HEK293 (cell line): ENCODE measurements at regions not wholly inside any gene's neighbourhood (a gene's known extent, or its start where the extent isn't known, plus 50 kb on each side); places are given as distances from the start of the nearest gene placed in this dataset.

ENCODE experiments used
- CTCF ChIA-PET: fragments of 350-600 bp; formaldehyde crosslinking; extraction: SDS; loops from one replicate; lab custom pipeline; 2021; ENCODE audit warnings: antibody characterized with exemption; lab: Yijun Ruan, JAX
- POLR2A ChIA-PET: fragments of 300-600 bp; formaldehyde crosslinking; extraction: SDS; loops from one replicate; lab custom pipeline; 2020; ENCODE audit warnings: antibody characterized with exemption, inconsistent platforms; lab: Yijun Ruan, JAX
- H3K27ac ChIP-seq: fragments of 200-500 bp; sonication (Bioruptor generic); 2 replicates; pipeline ENCODE4 v1.5.1; 2014; ENCODE audit warnings: low read depth, low read length, control low read depth, inconsistent platforms; ENCODE audit errors: extremely low read depth
- H3K36me3 ChIP-seq, 2 experiments: fragments of 200-500 bp in 1 of 2; sonication (Bioruptor generic) in 1 of 2; 1 replicate in 1 of 2; 2 replicates in 1 of 2; pipeline ENCODE4 v1.5.1; 2014 to 2017; ENCODE audit warnings: inconsistent platforms in 2 of 2, low read length in 2 of 2; ENCODE audit not compliant: control insufficient read depth in 2 of 2, insufficient read depth in 1 of 2
- H3K4me1 ChIP-seq: fragments of 200-500 bp; sonication (Bioruptor generic); 2 replicates; pipeline ENCODE4 v1.5.1; 2014; ENCODE audit warnings: mild to moderate bottlenecking, low read length, inconsistent platforms; ENCODE audit not compliant: control insufficient read depth, insufficient read depth
- H3K4me3 ChIP-seq: 2 replicates; pipeline ENCODE4 v1.5.1; 2011; ENCODE audit warnings: low read depth, mild to moderate bottlenecking, control low read depth, low read length, moderate library complexity
- H3K9me3 ChIP-seq: fragments of 200-500 bp; sonication (Bioruptor generic); 2 replicates; pipeline ENCODE4 v1.5.1; 2014; ENCODE audit warnings: low read depth, low read length, inconsistent platforms; ENCODE audit not compliant: control insufficient read depth, insufficient read depth
- PRDM1 ChIP-seq: fragments of 450-650 bp; formaldehyde crosslinking; IDR thresholded peaks from 2 replicates; pipeline ENCODE4; 2016; ENCODE audit warnings: missing biosample characterization, missing genetic modification characterization
- SETDB1 ChIP-seq: IDR thresholded peaks from one replicate; pipeline ENCODE4 v1.6.1; 2017; ENCODE audit warnings: mild to moderate bottlenecking, low read length, moderate library complexity, mixed read lengths; ENCODE audit not compliant: insufficient read length
- SP2 ChIP-seq: fragments of 450-650 bp; formaldehyde crosslinking; IDR thresholded peaks from 2 replicates; pipeline ENCODE4 v1.5.1; 2016; ENCODE audit warnings: missing biosample characterization, missing genetic modification characterization
- TRIM28 ChIP-seq: IDR thresholded peaks from 2 replicates; pipeline ENCODE4 v1.6.1; 2011; ENCODE audit warnings: low read length, control low read depth, borderline replicate concordance
- ZBTB1 ChIP-seq: fragments of 450-650 bp; formaldehyde crosslinking; IDR thresholded peaks from 2 replicates; pipeline ENCODE4 v1.5.1; 2016; ENCODE audit warnings: missing biosample characterization, missing genetic modification characterization
- ZFP37 ChIP-seq: fragments of 450-650 bp; formaldehyde crosslinking; IDR thresholded peaks from 2 replicates; pipeline ENCODE4 v1.5.1; 2016; ENCODE audit warnings: missing biosample characterization, missing genetic modification characterization
- ZNF10 ChIP-seq: fragments of 450-650 bp; formaldehyde crosslinking; IDR thresholded peaks from 2 replicates; pipeline ENCODE4 v1.5.1; 2017; ENCODE audit warnings: missing biosample characterization, missing genetic modification characterization
- ZNF132 ChIP-seq: fragments of 450-650 bp; formaldehyde crosslinking; IDR thresholded peaks from 2 replicates; pipeline ENCODE4 v1.5.1; 2017; ENCODE audit warnings: missing biosample characterization, missing genetic modification characterization, borderline replicate concordance
- ZNF175 ChIP-seq: fragments of 450-650 bp; formaldehyde crosslinking; IDR thresholded peaks from 2 replicates; pipeline ENCODE4 v1.5.1; 2016; ENCODE audit warnings: missing biosample characterization, missing genetic modification characterization
- ZNF239 ChIP-seq: fragments of 450-650 bp; formaldehyde crosslinking; IDR thresholded peaks from 2 replicates; pipeline ENCODE4 v1.5.1; 2016; ENCODE audit warnings: missing biosample characterization, missing genetic modification characterization
- ZNF433 ChIP-seq: fragments of 450-650 bp; formaldehyde crosslinking; IDR thresholded peaks from 2 replicates; pipeline ENCODE4 v1.5.1; 2016; ENCODE audit warnings: missing biosample characterization, missing genetic modification characterization, low read depth
- ZNF473 ChIP-seq: fragments of 450-650 bp; formaldehyde crosslinking; IDR thresholded peaks from 2 replicates; pipeline ENCODE4 v1.5.1; 2017; ENCODE audit warnings: missing biosample characterization, missing genetic modification characterization
- ZNF596 ChIP-seq: fragments of 450-650 bp; IDR thresholded peaks from 2 replicates; pipeline ENCODE4 v1.5.0; 2018; ENCODE audit warnings: missing biosample characterization, mild to moderate bottlenecking, missing genetic modification characterization, moderate library complexity
- ZNF600 ChIP-seq: fragments of 450-650 bp; formaldehyde crosslinking; IDR thresholded peaks from 2 replicates; pipeline ENCODE4 v1.5.1; 2016; ENCODE audit warnings: missing biosample characterization, missing genetic modification characterization
- ZNF701 ChIP-seq: fragments of 450-650 bp; formaldehyde crosslinking; IDR thresholded peaks from 2 replicates; pipeline ENCODE4 v1.5.1; 2016; ENCODE audit warnings: missing biosample characterization, missing genetic modification characterization
- ZNF791 ChIP-seq: fragments of 450-650 bp; formaldehyde crosslinking; IDR thresholded peaks from 2 replicates; pipeline ENCODE4 v1.5.1; 2016; ENCODE audit warnings: missing biosample characterization, missing genetic modification characterization
- ZSCAN30 ChIP-seq: fragments of 450-650 bp; IDR thresholded peaks from 2 replicates; pipeline ENCODE4 v1.5.1; 2018; ENCODE audit warnings: missing biosample characterization, mild to moderate bottlenecking, missing genetic modification characterization, moderate library complexity
- TF ChIP-seq, protein P1 (sequence below): fragments of 450-650 bp; formaldehyde crosslinking; IDR thresholded peaks from 2 replicates; pipeline ENCODE4 v1.5.1; 2016; ENCODE audit warnings: missing biosample characterization, missing genetic modification characterization
- TF ChIP-seq, protein P2 (sequence below): fragments of 450-650 bp; formaldehyde crosslinking; IDR thresholded peaks from 2 replicates; pipeline ENCODE4 v1.5.1; 2016; ENCODE audit warnings: missing biosample characterization, missing genetic modification characterization, low read depth
- TF ChIP-seq, protein P3 (sequence below): IDR thresholded peaks from 2 replicates; pipeline ENCODE4 v1.6.1; 2011; ENCODE audit warnings: mild to moderate bottlenecking, low read depth, low read length, borderline replicate concordance
- TF ChIP-seq, protein P4 (sequence below): fragments of 450-650 bp; formaldehyde crosslinking; IDR thresholded peaks from 2 replicates; pipeline ENCODE4 v1.5.1; 2016; ENCODE audit warnings: missing biosample characterization, missing genetic modification characterization
- TF ChIP-seq, protein P5 (sequence below): fragments of 450-650 bp; formaldehyde crosslinking; IDR thresholded peaks from 2 replicates; pipeline ENCODE4 v1.5.1; 2016; ENCODE audit warnings: missing biosample characterization, missing genetic modification characterization
- TF ChIP-seq, protein P6 (sequence below): fragments of 450-650 bp; formaldehyde crosslinking; IDR thresholded peaks from 2 replicates; pipeline ENCODE4 v1.5.1; 2016; ENCODE audit warnings: missing biosample characterization, missing genetic modification characterization
- TF ChIP-seq, protein P7 (sequence below): fragments of 450-650 bp; formaldehyde crosslinking; IDR thresholded peaks from 2 replicates; pipeline ENCODE4 v1.5.1; 2016; ENCODE audit warnings: missing biosample characterization, missing genetic modification characterization, borderline replicate concordance

DNA sequence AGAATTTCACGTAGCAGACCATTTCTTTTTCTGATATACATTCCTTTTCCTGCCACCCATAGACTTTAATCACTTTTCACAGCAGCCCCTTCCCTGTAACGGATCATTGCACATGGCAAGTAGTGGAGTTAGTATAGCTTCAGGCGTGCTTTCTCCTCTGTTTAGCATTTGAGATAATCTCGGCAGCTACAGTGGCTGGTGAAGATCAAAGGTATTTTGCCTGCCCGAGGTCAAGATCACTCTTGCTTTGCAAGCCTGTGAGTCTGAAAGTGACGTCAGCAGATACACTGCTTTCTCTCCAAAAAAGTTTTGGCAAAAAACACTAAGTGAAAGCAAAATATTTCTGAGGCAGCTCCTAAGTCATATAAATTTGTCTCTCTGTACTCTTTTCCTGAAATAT, 260.0 kb downstream of the NDFIP2 start (continued):
- TF ChIP-seq ZNF473 (tag by site-specific recombination) (no peak), PRDM1 (tag by site-specific recombination) (peak; percentile 57), ZNF433 (tag by site-specific recombination) (no peak), ZNF600 (tag by site-specific recombination) (no peak), ZNF10 (tag by site-specific recombination) (no peak), SETDB1 (peak; percentile 35), TRIM28 (peak; percentile 98), ZNF132 (tag by site-specific recombination) (no peak), ZSCAN30 (no peak; the same call in 1 of the 2 replicates)
- TF ChIP-seq, all 188 proteins: peak for 11

DNA sequence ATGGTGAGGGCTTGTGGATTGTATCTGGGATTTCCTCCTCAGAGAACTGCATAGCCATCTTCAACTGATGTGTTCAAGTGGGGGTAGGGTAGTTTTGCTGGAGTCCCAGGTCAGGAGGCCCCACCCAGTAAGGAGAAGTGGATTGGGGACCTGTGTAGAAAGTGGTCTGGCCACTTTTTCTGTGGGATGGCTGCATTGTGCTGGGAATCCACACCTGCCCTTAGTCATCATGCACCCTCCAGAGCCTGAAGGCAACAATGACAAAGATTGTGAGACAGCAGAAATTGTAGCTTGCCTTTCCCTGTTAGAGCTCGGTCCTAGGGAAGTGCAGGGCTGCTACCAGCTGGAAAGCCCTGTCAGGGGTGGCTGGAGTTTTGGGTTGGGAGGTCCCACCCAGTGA, 255.4 kb downstream of the NDFIP2 start:
- ChIA-PET POLR2A (no interaction called here), CTCF (no interaction called here)
- Histone ChIP-seq H3K9me3 (no peaks in the 10 kb centered on the region), H3K36me3 (no peaks in the 10 kb centered on the region), H3K4me3 (no peak overlapping the region), H3K27ac (no peak overlapping the region), H3K4me1 (no peaks in the 10 kb centered on the region)
- TF ChIP-seq, protein P1, sequence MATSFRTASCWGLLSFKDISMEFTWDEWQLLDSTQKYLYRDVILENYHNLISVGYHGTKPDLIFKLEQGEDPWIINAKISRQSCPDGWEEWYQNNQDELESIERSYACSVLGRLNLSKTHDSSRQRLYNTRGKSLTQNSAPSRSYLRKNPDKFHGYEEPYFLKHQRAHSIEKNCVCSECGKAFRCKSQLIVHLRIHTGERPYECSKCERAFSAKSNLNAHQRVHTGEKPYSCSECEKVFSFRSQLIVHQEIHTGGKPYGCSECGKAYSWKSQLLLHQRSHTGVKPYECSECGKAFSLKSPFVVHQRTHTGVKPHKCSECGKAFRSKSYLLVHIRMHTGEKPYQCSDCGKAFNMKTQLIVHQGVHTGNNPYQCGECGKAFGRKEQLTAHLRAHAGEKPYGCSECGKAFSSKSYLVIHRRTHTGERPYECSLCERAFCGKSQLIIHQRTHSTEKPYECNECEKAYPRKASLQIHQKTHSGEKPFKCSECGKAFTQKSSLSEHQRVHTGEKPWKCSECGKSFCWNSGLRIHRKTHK (tag by site-specific recombination), result no peak
- TF ChIP-seq, protein P2, sequence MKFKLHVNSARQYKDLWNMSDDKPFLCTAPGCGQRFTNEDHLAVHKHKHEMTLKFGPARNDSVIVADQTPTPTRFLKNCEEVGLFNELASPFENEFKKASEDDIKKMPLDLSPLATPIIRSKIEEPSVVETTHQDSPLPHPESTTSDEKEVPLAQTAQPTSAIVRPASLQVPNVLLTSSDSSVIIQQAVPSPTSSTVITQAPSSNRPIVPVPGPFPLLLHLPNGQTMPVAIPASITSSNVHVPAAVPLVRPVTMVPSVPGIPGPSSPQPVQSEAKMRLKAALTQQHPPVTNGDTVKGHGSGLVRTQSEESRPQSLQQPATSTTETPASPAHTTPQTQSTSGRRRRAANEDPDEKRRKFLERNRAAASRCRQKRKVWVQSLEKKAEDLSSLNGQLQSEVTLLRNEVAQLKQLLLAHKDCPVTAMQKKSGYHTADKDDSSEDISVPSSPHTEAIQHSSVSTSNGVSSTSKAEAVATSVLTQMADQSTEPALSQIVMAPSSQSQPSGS, result no peak
- TF ChIP-seq, protein P3, sequence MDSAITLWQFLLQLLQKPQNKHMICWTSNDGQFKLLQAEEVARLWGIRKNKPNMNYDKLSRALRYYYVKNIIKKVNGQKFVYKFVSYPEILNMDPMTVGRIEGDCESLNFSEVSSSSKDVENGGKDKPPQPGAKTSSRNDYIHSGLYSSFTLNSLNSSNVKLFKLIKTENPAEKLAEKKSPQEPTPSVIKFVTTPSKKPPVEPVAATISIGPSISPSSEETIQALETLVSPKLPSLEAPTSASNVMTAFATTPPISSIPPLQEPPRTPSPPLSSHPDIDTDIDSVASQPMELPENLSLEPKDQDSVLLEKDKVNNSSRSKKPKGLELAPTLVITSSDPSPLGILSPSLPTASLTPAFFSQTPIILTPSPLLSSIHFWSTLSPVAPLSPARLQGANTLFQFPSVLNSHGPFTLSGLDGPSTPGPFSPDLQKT, result no peak
- TF ChIP-seq ZNF596 (tag by site-specific recombination) (no peak), ZNF791 (no peak), ZNF175 (tag by site-specific recombination) (no peak), ZNF239 (tag by site-specific recombination) (no peak)
- TF ChIP-seq, protein P4, sequence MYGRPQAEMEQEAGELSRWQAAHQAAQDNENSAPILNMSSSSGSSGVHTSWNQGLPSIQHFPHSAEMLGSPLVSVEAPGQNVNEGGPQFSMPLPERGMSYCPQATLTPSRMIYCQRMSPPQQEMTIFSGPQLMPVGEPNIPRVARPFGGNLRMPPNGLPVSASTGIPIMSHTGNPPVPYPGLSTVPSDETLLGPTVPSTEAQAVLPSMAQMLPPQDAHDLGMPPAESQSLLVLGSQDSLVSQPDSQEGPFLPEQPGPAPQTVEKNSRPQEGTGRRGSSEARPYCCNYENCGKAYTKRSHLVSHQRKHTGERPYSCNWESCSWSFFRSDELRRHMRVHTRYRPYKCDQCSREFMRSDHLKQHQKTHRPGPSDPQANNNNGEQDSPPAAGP (tag by site-specific recombination), result no peak
- TF ChIP-seq, protein P5, sequence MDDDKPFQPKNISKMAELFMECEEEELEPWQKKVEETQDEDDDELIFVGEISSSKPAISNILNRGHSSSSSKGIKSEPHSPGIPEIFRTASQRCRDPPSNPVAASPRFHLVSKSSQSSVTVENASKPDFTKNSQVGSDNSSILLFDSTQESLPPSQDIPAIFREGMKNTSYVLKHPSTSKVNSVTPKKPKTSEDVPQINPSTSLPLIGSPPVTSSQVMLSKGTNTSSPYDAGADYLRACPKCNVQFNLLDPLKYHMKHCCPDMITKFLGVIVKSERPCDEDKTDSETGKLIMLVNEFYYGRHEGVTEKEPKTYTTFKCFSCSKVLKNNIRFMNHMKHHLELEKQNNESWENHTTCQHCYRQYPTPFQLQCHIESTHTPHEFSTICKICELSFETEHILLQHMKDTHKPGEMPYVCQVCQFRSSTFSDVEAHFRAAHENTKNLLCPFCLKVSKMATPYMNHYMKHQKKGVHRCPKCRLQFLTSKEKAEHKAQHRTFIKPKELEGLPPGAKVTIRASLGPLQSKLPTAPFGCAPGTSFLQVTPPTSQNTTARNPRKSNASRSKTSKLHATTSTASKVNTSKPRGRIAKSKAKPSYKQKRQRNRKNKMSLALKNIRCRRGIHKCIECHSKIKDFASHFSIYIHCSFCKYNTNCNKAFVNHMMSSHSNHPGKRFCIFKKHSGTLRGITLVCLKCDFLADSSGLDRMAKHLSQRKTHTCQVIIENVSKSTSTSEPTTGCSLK, result no peak

DNA sequence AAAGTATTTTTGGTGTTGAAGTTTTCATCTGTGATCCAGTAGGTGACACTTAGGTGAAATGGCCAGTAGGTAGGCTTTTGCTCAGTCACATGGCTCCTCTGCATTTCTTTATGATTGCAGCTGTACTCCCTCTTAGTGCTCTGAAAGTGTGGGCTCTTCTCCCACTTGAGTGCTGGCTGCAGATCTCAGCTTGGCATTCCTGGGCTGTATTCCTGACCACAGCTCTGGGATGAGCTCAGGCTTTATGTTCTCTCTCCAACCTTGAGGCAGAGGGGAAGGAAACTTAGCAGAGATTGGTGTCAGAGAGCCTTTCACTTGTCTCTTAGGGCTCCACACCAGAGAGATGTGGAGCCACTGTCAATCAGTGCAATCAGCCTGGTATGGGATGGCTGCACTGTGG, 254.3 kb downstream of the NDFIP2 start:
- Histone ChIP-seq H3K36me3 (no peaks in the 10 kb centered on the region), H3K9me3 (no peaks in the 10 kb centered on the region), H3K27ac (no peak overlapping the region), H3K4me1 (no peaks in the 10 kb centered on the region), H3K4me3 (no peak overlapping the region)
- ChIA-PET CTCF (interaction anchor here (0.6 kb wide), 1 partner anchor 1214 kb away, joined by 3 read pairs; no protein-coding TSS in a partner anchor), POLR2A (no interaction called here)
- TF ChIP-seq ZNF701 (tag by site-specific recombination), result no peak
- no peak for TF ChIP-seq SP2 (tag by site-specific recombination)
- TF ChIP-seq, protein P6, sequence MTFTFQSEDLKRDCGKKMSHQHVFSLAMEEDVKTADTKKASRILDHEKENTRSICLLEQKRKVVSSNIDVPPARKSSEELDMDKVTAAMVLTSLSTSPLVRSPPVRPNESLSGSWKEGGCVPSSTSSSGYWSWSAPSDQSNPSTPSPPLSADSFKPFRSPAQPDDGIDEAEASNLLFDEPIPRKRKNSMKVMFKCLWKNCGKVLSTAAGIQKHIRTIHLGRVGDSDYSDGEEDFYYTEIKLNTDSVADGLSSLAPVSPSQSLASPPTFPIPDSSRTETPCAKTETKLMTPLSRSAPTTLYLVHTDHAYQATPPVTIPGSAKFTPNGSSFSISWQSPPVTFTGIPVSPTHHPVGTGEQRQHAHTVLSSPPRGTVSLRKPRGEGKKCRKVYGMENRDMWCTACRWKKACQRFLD (tag by site-specific recombination), result no peak
- TF ChIP-seq, protein P7, sequence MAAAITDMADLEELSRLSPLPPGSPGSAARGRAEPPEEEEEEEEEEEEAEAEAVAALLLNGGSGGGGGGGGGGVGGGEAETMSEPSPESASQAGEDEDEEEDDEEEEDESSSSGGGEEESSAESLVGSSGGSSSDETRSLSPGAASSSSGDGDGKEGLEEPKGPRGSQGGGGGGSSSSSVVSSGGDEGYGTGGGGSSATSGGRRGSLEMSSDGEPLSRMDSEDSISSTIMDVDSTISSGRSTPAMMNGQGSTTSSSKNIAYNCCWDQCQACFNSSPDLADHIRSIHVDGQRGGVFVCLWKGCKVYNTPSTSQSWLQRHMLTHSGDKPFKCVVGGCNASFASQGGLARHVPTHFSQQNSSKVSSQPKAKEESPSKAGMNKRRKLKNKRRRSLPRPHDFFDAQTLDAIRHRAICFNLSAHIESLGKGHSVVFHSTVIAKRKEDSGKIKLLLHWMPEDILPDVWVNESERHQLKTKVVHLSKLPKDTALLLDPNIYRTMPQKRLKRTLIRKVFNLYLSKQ (tag by site-specific recombination), result no peak
- TF ChIP-seq ZBTB1, result no peak
- no peak for TF ChIP-seq ZFP37 (tag by site-specific recombination)
